ENCODE measurements at regions not wholly inside any gene's neighbourhood (a gene's known extent, or its start where the extent isn't known, plus 50 kb on each side); places are given as distances from the start of the nearest gene placed in this dataset.

DNA sequence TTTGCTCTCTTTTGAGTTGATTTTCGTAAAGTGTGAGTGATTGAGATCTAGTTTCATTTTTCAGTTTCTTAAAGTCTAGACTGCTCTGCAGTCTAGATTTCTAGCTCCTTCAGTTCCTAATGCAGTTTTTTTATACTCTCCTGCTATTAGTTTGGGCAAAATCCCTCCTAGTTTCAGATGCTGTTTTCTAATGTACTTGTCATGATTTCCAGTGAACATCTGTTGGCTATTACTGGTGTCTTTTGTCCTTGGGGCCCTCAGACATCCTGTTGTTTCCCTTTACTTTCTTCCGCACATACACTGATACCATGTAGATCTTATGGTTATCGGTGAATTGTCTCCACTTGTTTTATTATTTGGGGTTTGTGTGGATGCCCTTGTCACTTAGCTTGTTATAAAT, 292.1 kb downstream of the TDRD3 start:
- TF ChIP-seq TCF4 (CRISPR knock-in tag; IDR thresholded peaks at IDR 0.05; ENCODE audit: borderline replicate concordance) (peak; percentile 35; the same call in 1 of the 2 replicates), ZFP30 (CRISPR knock-in tag; IDR thresholded peaks at IDR 0.05) (no peak)
- no peak for ATAC-seq

DNA sequence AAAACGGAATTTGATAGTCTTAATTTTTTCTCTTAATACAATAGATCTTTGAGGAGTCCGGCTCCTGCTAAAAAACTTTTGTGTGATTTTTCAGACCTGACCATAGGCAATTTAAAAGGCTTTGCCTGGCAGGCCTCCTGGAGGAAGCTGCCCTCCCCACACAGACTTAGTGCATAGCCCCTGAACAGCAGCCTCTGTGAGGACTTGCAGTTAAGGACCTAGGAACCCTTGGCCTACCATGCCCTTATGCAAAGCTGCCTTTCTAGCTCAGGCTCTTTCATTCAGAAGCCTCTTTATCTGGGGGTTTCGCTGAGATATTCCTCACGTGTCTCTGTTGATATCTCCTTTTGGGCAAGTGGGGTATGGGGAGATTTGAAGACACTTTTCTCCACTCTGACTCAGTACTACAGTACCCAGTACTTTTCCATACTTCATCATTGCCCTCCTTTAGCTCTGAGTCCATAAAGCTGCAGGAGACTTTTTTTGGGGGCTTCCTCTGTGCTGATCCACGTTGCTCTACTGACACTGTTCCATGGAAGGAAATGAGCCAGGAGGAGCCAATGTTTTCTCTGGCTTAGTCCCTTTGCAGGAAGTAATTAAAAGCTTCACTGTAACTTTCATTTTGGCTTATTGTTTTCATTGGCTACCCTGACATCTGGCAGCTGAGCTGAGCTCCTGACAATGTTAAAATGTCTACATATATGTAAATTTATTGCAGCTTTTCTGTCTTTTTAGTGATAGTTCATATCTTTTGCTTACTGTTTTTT, 283.1 kb downstream of the TDRD3 start:
- TF ChIP-seq ZC3H10 (CRISPR knock-in tag; IDR thresholded peaks at IDR 0.05) (no peak), SNAI2 (CRISPR knock-in tag; IDR thresholded peaks at IDR 0.05) (no peak), BACH2 (CRISPR knock-in tag; IDR thresholded peaks at IDR 0.05; ENCODE audit: borderline replicate concordance) (no peak), GLIS3 (CRISPR knock-in tag; IDR thresholded peaks at IDR 0.05) (no peak), PPARA (CRISPR knock-in tag; IDR thresholded peaks at IDR 0.05; ENCODE audit: borderline replicate concordance) (no peak), ISL1 (CRISPR knock-in tag; IDR thresholded peaks at IDR 0.05) (no peak), CSDC2 (CRISPR knock-in tag; IDR thresholded peaks at IDR 0.05) (no peak), ZFP30 (CRISPR knock-in tag; IDR thresholded peaks at IDR 0.05) (no peak), TOX (CRISPR knock-in tag; IDR thresholded peaks at IDR 0.05; ENCODE audit: borderline replicate concordance) (no peak), TCF4 (CRISPR knock-in tag; IDR thresholded peaks at IDR 0.05; ENCODE audit: borderline replicate concordance) (no peak), ARNTL (CRISPR knock-in tag; IDR thresholded peaks at IDR 0.05; ENCODE audit: borderline replicate concordance, low read depth) (no peak), ZNF565 (CRISPR knock-in tag; conservative IDR thresholded peaks at IDR 0.05; ENCODE audit: low read depth) (no peak)
- TF ChIP-seq, protein P1, sequence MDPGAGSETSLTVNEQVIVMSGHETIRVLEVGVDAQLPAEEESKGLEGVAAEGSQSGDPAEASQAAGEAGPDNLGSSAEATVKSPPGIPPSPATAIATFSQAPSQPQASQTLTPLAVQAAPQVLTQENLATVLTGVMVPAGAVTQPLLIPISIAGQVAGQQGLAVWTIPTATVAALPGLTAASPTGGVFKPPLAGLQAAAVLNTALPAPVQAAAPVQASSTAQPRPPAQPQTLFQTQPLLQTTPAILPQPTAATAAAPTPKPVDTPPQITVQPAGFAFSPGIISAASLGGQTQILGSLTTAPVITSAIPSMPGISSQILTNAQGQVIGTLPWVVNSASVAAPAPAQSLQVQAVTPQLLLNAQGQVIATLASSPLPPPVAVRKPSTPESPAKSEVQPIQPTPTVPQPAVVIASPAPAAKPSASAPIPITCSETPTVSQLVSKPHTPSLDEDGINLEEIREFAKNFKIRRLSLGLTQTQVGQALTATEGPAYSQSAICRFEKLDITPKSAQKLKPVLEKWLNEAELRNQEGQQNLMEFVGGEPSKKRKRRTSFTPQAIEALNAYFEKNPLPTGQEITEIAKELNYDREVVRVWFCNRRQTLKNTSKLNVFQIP (CRISPR knock-in tag; IDR thresholded peaks at IDR 0.05; ENCODE audit: borderline replicate concordance, low read depth), result no peak
- TF ChIP-seq, protein P2, sequence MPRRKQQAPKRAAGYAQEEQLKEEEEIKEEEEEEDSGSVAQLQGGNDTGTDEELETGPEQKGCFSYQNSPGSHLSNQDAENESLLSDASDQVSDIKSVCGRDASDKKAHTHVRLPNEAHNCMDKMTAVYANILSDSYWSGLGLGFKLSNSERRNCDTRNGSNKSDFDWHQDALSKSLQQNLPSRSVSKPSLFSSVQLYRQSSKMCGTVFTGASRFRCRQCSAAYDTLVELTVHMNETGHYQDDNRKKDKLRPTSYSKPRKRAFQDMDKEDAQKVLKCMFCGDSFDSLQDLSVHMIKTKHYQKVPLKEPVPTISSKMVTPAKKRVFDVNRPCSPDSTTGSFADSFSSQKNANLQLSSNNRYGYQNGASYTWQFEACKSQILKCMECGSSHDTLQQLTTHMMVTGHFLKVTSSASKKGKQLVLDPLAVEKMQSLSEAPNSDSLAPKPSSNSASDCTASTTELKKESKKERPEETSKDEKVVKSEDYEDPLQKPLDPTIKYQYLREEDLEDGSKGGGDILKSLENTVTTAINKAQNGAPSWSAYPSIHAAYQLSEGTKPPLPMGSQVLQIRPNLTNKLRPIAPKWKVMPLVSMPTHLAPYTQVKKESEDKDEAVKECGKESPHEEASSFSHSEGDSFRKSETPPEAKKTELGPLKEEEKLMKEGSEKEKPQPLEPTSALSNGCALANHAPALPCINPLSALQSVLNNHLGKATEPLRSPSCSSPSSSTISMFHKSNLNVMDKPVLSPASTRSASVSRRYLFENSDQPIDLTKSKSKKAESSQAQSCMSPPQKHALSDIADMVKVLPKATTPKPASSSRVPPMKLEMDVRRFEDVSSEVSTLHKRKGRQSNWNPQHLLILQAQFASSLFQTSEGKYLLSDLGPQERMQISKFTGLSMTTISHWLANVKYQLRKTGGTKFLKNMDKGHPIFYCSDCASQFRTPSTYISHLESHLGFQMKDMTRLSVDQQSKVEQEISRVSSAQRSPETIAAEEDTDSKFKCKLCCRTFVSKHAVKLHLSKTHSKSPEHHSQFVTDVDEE (CRISPR knock-in tag; IDR thresholded peaks at IDR 0.05), result no peak
- TF ChIP-seq, protein P3, sequence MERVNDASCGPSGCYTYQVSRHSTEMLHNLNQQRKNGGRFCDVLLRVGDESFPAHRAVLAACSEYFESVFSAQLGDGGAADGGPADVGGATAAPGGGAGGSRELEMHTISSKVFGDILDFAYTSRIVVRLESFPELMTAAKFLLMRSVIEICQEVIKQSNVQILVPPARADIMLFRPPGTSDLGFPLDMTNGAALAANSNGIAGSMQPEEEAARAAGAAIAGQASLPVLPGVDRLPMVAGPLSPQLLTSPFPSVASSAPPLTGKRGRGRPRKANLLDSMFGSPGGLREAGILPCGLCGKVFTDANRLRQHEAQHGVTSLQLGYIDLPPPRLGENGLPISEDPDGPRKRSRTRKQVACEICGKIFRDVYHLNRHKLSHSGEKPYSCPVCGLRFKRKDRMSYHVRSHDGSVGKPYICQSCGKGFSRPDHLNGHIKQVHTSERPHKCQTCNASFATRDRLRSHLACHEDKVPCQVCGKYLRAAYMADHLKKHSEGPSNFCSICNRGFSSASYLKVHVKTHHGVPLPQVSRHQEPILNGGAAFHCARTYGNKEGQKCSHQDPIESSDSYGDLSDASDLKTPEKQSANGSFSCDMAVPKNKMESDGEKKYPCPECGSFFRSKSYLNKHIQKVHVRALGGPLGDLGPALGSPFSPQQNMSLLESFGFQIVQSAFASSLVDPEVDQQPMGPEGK (CRISPR knock-in tag; IDR thresholded peaks at IDR 0.05; ENCODE audit: borderline replicate concordance), result no peak
- TF ChIP-seq, protein P4, sequence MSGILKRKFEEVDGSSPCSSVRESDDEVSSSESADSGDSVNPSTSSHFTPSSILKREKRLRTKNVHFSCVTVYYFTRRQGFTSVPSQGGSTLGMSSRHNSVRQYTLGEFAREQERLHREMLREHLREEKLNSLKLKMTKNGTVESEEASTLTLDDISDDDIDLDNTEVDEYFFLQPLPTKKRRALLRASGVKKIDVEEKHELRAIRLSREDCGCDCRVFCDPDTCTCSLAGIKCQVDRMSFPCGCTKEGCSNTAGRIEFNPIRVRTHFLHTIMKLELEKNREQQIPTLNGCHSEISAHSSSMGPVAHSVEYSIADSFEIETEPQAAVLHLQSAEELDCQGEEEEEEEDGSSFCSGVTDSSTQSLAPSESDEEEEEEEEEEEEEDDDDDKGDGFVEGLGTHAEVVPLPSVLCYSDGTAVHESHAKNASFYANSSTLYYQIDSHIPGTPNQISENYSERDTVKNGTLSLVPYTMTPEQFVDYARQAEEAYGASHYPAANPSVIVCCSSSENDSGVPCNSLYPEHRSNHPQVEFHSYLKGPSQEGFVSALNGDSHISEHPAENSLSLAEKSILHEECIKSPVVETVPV (CRISPR knock-in tag; IDR thresholded peaks at IDR 0.05), result no peak
- no peak for ATAC-seq

DNA sequence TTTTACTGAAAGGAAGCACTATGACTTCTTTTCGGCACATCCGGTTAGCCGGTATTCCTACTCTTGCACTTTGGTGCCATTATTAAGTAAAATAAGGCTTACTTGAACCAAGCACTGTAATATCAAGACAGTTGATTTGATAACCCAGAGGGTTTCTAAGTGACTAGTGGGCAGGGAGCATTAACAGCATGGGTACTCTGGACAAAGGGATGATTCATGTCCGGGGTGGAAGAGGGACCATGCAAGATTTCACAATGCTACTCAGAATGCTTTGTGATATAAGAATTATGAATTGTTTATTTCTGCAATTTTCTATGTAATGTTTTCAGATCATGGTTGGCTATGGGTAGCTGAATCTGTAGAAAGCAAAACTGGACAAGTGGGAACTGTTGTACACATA, 282.1 kb downstream of the TDRD3 start:
- no peak for TF ChIP-seq ZNF70 (CRISPR knock-in tag; IDR thresholded peaks at IDR 0.05)
- TF ChIP-seq RARB (CRISPR knock-in tag; IDR thresholded peaks at IDR 0.05), result no peak
- no peak for TF ChIP-seq SNAI2 (CRISPR knock-in tag; IDR thresholded peaks at IDR 0.05)
- no peak for TF ChIP-seq ZFP3 (CRISPR knock-in tag; IDR thresholded peaks at IDR 0.05)
- TF ChIP-seq CSDC2 (CRISPR knock-in tag; IDR thresholded peaks at IDR 0.05), result no peak
- no peak for TF ChIP-seq ARNTL (CRISPR knock-in tag; IDR thresholded peaks at IDR 0.05; ENCODE audit: borderline replicate concordance, low read depth)
- TF ChIP-seq, protein P5, sequence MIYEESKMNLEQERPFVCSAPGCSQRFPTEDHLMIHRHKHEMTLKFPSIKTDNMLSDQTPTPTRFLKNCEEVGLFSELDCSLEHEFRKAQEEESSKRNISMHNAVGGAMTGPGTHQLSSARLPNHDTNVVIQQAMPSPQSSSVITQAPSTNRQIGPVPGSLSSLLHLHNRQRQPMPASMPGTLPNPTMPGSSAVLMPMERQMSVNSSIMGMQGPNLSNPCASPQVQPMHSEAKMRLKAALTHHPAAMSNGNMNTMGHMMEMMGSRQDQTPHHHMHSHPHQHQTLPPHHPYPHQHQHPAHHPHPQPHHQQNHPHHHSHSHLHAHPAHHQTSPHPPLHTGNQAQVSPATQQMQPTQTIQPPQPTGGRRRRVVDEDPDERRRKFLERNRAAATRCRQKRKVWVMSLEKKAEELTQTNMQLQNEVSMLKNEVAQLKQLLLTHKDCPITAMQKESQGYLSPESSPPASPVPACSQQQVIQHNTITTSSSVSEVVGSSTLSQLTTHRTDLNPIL (CRISPR knock-in tag; IDR thresholded peaks at IDR 0.05; ENCODE audit: low read depth), result no peak
- TF ChIP-seq, protein P2 (CRISPR knock-in tag; IDR thresholded peaks at IDR 0.05), result no peak
- TF ChIP-seq ZNF565 (CRISPR knock-in tag; conservative IDR thresholded peaks at IDR 0.05; ENCODE audit: low read depth), result no peak
- TF ChIP-seq TCF4 (CRISPR knock-in tag; IDR thresholded peaks at IDR 0.05; ENCODE audit: borderline replicate concordance), result no peak
- no peak for TF ChIP-seq GLIS3 (CRISPR knock-in tag; IDR thresholded peaks at IDR 0.05)
- TF ChIP-seq, protein P1 (CRISPR knock-in tag; IDR thresholded peaks at IDR 0.05; ENCODE audit: borderline replicate concordance, low read depth), result no peak
- TF ChIP-seq BACH2 (CRISPR knock-in tag; IDR thresholded peaks at IDR 0.05; ENCODE audit: borderline replicate concordance), result no peak
- no peak for TF ChIP-seq ISL1 (CRISPR knock-in tag; IDR thresholded peaks at IDR 0.05)
- ATAC-seq, result no peak

Data from SK-N-SH treated with all-trans-retinoic acid at 6 μM for 48 hours (cell line).